Esophagus muscularis mucosa (tissue), 4 donors: ENCODE measurements at regions not wholly inside any gene's neighbourhood (a gene's known extent, or its start where the extent isn't known, plus 50 kb on each side); places are given as distances from the start of the nearest gene placed in this dataset.

Experiments
- DNase-seq: peaks from one replicate; pipeline ENCODE4 v3.0.0-alpha.2; 2017; ENCODE audit errors: extremely low spot score
- H3K27ac ChIP-seq, 4 donors: fragments of 200-600 bp; sonication (generic); replicated peaks in 1 of 4; 1 replicate in 3 of 4; 2 replicates in 1 of 4; pipeline ENCODE4 v1.5.1; 2016 to 2019; ENCODE audit warnings: mild to moderate bottlenecking in 1 of 4
- H3K27me3 ChIP-seq, 4 donors: fragments of 200-600 bp; sonication (generic); one replicate each; pipeline versions ENCODE4 v1.5.1 to v1.6.0; 2016 to 2019
- H3K36me3 ChIP-seq, 4 donors: fragments of 200-600 bp; sonication (generic); one replicate each; pipeline ENCODE4 v1.5.1; 2016 to 2019
- H3K4me1 ChIP-seq, 4 donors: fragments of 200-600 bp; sonication (generic); one replicate each; pipeline ENCODE4 v1.5.1; 2016 to 2019
- H3K4me3 ChIP-seq, 4 donors: fragments of 200-600 bp; sonication (generic); 1 replicate in 2 of 4; 2 replicates in 2 of 4; pipeline ENCODE4 v1.5.1; 2016 to 2019; ENCODE audit warnings: mild to moderate bottlenecking in 4 of 4, moderate library complexity in 1 of 4
- H3K9me3 ChIP-seq, 4 donors: fragments of 200-600 bp; sonication (generic); 1 replicate in 3 of 4; 2 replicates in 1 of 4; pipeline ENCODE4 v1.5.1; 2016 to 2019
- EP300 ChIP-seq: sonication (generic); formaldehyde crosslinking; IDR thresholded peaks from one replicate; pipeline ENCODE4 v1.6.1; 2017; ENCODE audit warnings: antibody characterized with exemption
- POLR2A ChIP-seq: fragments of 450-650 bp; IDR thresholded peaks from one replicate; pipeline ENCODE4 v1.6.1; 2017; ENCODE audit warnings: antibody characterized with exemption, moderate library complexity, mild to moderate bottlenecking, low read depth
- POLR2AphosphoS5 ChIP-seq, 2 donors: sonication (generic); formaldehyde crosslinking; IDR thresholded peaks; one replicate each; pipeline ENCODE4 v1.6.1; 2017; ENCODE audit warnings: antibody characterized with exemption in 2 of 2
- WGBS: methylation state at CpG from one replicate; pipeline ENCODE4 v1.1.5; 2018; 5-methylcytosine and 5-hydroxymethylcytosine counted together
- intact Hi-C: fragments of 100-400 bp; cut with DNase I; formaldehyde crosslinking; loops from one replicate; pipeline ENCODE4 v1.15.1; 2023
- TF ChIP-seq, protein P1 (sequence below), 3 experiments: fragments of 200-600 bp in 2 of 3; fragments of 450-650 bp in 1 of 3; sonication (generic) in 2 of 3; IDR thresholded peaks; one replicate each; pipeline ENCODE4 v1.5.1; 2017 to 2019; ENCODE audit warnings: antibody characterized with exemption in 3 of 3, mild to moderate bottlenecking in 2 of 3, moderate library complexity in 1 of 3

DNA sequence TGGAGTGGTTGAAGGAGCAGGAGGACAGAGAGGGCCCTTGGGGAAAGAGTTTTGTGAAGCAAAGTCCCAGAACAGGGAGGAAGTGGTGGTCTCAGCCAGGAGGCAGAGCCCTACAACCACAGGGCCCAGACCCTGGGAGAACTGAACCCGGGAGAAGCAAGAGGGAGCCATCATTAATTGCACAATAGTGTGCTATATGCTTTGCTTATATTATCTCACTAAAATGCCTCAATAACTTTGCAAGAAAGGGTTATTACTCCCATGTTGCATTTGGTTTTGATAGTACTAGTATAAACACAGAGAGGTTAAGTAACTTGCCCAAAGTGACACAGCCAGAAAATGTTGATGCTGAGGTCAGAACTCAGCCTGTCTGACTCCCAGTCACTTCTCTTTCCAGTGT, 124.3 kb downstream of the FOXD2 start:
- Histone ChIP-seq H3K27me3 (peaks cover 0 to 56% (median 0%) of the 10 kb centered on the region in 4 donors), H3K27ac (no peak overlapping the region), H3K36me3 (no peaks in the 10 kb centered on the region), H3K4me3 (no peak overlapping the region), H3K4me1 (peaks cover 6 to 17% (median 10%) of the 10 kb centered on the region in 4 donors), H3K9me3 (no peaks in the 10 kb centered on the region)
- TF ChIP-seq EP300 (no peak), POLR2AphosphoS5 (IDR thresholded peaks at IDR 0.05) (no peak), POLR2A (no peak)
- TF ChIP-seq, protein P1, sequence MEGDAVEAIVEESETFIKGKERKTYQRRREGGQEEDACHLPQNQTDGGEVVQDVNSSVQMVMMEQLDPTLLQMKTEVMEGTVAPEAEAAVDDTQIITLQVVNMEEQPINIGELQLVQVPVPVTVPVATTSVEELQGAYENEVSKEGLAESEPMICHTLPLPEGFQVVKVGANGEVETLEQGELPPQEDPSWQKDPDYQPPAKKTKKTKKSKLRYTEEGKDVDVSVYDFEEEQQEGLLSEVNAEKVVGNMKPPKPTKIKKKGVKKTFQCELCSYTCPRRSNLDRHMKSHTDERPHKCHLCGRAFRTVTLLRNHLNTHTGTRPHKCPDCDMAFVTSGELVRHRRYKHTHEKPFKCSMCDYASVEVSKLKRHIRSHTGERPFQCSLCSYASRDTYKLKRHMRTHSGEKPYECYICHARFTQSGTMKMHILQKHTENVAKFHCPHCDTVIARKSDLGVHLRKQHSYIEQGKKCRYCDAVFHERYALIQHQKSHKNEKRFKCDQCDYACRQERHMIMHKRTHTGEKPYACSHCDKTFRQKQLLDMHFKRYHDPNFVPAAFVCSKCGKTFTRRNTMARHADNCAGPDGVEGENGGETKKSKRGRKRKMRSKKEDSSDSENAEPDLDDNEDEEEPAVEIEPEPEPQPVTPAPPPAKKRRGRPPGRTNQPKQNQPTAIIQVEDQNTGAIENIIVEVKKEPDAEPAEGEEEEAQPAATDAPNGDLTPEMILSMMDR (IDR thresholded peaks at IDR 0.05), result no peak
- intact Hi-C loops, result no loop called here
- WGBS, result 100% methylated on average over 1 of the region's 1 CpG
- no peak for DNase-seq

DNA sequence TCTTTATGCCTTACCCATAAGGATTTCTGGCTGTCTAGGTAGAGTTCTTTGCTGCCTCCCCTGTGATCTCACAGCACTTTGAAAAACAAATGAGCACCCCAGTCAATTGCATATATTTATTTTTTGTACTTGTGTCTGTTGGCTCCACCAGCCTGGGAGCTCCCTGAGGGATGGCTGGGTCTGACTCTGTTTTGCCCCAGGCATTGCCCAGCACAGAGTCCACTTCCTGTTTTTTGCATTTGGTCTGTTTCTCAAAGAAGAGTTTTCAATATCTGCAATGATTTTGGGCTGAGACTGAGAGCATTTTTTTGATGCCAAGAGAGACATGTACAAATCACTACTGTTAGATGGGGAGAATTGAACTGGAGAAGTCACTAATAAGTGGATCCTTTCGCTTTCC, 125.0 kb downstream of the FOXD2 start:
- Histone ChIP-seq H3K9me3 (no peaks in the 10 kb centered on the region), H3K4me3 (no peak overlapping the region), H3K27me3 (peaks cover 0 to 63% (median 0%) of the 10 kb centered on the region in 4 donors), H3K27ac (no peak overlapping the region), H3K4me1 (peaks cover 6 to 13% (median 8%) of the 10 kb centered on the region in 4 donors), H3K36me3 (no peaks in the 10 kb centered on the region)
- intact Hi-C loops, result no loop called here
- TF ChIP-seq POLR2A (no peak), EP300 (no peak), POLR2AphosphoS5 (IDR thresholded peaks at IDR 0.05) (no peak)
- TF ChIP-seq, protein P1 (IDR thresholded peaks at IDR 0.05), result no peak
- 85% methylated on average over 1 of the region's 1 CpG for WGBS
- DNase-seq, result no peak

DNA sequence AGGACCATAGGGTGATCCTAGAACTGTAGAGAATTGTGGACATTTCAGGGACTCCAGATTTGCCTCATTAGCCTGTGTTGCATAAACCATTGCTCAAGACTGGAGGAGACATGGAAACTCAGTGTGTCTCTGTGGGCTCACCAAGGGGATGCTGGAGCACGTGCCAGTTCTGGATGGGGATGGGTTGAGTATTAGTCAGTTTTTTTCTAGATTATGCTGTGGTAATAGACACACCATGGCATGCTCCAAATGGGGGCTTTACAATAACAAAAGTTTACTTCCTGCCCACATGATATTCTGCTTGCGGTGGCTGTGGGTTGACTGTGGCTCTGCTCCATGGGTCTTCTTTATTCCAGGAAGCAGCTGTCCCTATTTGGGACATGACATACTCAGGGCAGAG, 125.4 kb downstream of the FOXD2 start:
- Histone ChIP-seq H3K4me3 (no peak overlapping the region), H3K36me3 (no peaks in the 10 kb centered on the region), H3K27ac (no peak overlapping the region), H3K9me3 (no peaks in the 10 kb centered on the region), H3K27me3 (peaks cover 0 to 65% (median 0%) of the 10 kb centered on the region in 4 donors), H3K4me1 (peaks cover 6 to 12% (median 8%) of the 10 kb centered on the region in 4 donors)
- TF ChIP-seq, protein P1 (IDR thresholded peaks at IDR 0.05), result no peak
- TF ChIP-seq POLR2AphosphoS5 (IDR thresholded peaks at IDR 0.05), result no peak
- no peak for TF ChIP-seq POLR2A
- no peak for TF ChIP-seq EP300
- 75% methylated on average over 2 of the region's 2 CpGs for WGBS
- DNase-seq, result no peak
- intact Hi-C loops, result no loop called here

DNA sequence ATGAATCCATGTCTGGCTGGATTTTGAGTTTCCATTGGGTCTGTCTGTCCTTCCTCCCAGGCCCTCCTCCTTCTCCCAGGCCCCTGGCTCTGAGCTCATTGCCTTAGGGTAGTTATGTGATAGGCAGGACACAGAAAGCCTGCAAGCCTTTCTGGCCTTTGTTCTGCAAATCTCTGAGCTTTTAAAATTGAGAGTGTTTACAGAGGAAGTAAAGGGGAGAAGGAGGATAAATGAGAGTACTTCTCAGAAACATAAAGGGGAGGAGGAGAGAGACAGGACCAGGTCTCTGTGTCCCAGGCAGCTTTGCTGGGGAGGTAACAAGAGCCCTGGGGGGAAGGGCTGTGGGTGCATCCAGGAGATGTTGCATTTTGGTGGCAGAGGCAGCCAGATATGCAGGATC, 126.7 kb downstream of the FOXD2 start:
- peaks cover 0 to 75% (median 0%) of the 10 kb centered on the region in 4 donors for H3K27me3 ChIP-seq
- DNase-seq, result no peak
- H3K27ac ChIP-seq, result no peak overlapping the region
- H3K4me1 ChIP-seq, result peaks cover 0 to 13% (median 3%) of the 10 kb centered on the region in 4 donors
- no peaks in the 10 kb centered on the region for H3K9me3 ChIP-seq
- H3K36me3 ChIP-seq, result no peaks in the 10 kb centered on the region
- TF ChIP-seq POLR2AphosphoS5 (IDR thresholded peaks at IDR 0.05), result no peak
- TF ChIP-seq, protein P1 (IDR thresholded peaks at IDR 0.05), result no peak
- TF ChIP-seq POLR2A, result no peak
- no peak for TF ChIP-seq EP300
- H3K4me3 ChIP-seq, result no peak overlapping the region
- intact Hi-C loops, result no loop called here

DNA sequence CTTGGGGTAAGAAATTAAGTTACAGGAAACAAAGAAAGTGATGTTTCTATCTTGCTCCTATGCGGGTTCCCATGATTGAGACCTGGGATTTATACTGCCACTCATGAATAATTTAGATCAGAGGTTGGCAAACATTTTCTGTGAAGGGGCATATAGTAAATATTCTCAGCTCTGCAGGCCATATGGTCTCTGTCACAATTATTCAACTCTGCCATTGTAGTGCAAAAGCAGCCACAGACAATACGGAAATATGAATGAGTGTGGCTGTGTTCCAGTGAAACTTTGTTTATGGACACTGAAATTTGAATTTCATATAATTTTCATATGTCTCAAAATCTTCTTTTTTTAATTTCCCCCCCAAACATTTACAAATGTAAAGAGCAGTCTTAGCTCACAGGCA, 127.2 kb downstream of the FOXD2 start:
- Histone ChIP-seq H3K27ac (no peak overlapping the region), H3K4me3 (no peak overlapping the region), H3K9me3 (no peaks in the 10 kb centered on the region), H3K27me3 (peaks cover 0 to 72% (median 0%) of the 10 kb centered on the region in 4 donors), H3K36me3 (no peaks in the 10 kb centered on the region), H3K4me1 (peaks cover 2 to 15% (median 7%) of the 10 kb centered on the region in 4 donors)
- 84% methylated on average over 2 of the region's 2 CpGs for WGBS
- intact Hi-C loops, result no loop called here
- DNase-seq, result no peak
- TF ChIP-seq EP300 (no peak), POLR2A (no peak)
- TF ChIP-seq, protein P1 (IDR thresholded peaks at IDR 0.05), result no peak
